ENCODE measurements at regions not wholly inside any gene's neighbourhood (a gene's known extent, or its start where the extent isn't known, plus 50 kb on each side); places are given as distances from the start of the nearest gene placed in this dataset.
A peak's percentile ranks its signal among the peaks of the same experiment; 100 is the strongest.
"Not testable (repeated sequence)": the region's sequence is repeated elsewhere in the genome, so short reads cannot be mapped to it uniquely, and the experiment has no call there.

GRCh38 chr12:68530299-68530698 lies 80.4 kb upstream of the RAP1B start:
- no peaks in the 10 kb centered on the region for H3K4me1 ChIP-seq (ENCODE audit: control insufficient read depth, insufficient read depth, low read length, poor library complexity, severe bottlenecking)
- 70 to 83% methylated on average over 1 to 2 of the region's 4 CpGs for WGBS, 2 experiments (ENCODE audit: insufficient coverage in 2 of 2)
- peaks cover 2% of the 10 kb centered on the region for H3K9me3 ChIP-seq (ENCODE audit: control insufficient read depth, low read length)
- H3K4me3 ChIP-seq (ENCODE audit: extremely low read depth, insufficient read depth, low read length, poor library complexity, severe bottlenecking) = no peak overlapping the region
- no peaks in the 10 kb centered on the region for H3K36me3 ChIP-seq (ENCODE audit: control insufficient read depth, insufficient read depth, low read length)
- no peak overlapping the region for H3K27ac ChIP-seq (ENCODE audit: low read depth, low read length, severe bottlenecking)

DNA sequence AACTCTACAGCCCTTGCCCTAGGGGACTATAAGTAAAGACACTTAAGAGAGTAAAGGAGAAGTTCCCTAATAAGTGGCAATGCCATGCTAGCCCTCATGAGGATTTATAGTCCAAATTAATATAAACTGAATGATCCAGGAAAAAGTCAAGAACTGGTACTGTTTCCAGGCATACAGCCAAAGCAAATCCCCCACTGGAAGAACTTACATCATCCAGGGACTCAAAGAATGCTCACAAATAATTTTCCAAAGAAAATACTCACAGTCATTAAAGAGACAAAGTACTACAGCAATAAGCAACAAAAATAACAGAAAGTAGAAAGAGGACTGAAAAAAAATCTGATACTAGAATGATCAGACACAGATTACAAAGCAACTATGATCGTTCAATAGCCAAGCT lies 79.7 kb upstream of the RAP1B start:
- H3K36me3 ChIP-seq (ENCODE audit: control insufficient read depth, insufficient read depth, low read length) = no peaks in the 10 kb centered on the region
- no peak overlapping the region for H3K27ac ChIP-seq (ENCODE audit: low read depth, low read length, severe bottlenecking)
- WGBS, 2 experiments (ENCODE audit: insufficient coverage in 2 of 2) = 100% methylated on average over 1 of the region's 1 CpG; no CpG with 5 or more reads in 1 of the 2 experiments
- H3K4me3 ChIP-seq (ENCODE audit: extremely low read depth, insufficient read depth, low read length, poor library complexity, severe bottlenecking) = no peak overlapping the region
- peaks cover 2% of the 10 kb centered on the region for H3K9me3 ChIP-seq (ENCODE audit: control insufficient read depth, low read length)
- H3K4me1 ChIP-seq (ENCODE audit: control insufficient read depth, insufficient read depth, low read length, poor library complexity, severe bottlenecking) = no peaks in the 10 kb centered on the region

DNA sequence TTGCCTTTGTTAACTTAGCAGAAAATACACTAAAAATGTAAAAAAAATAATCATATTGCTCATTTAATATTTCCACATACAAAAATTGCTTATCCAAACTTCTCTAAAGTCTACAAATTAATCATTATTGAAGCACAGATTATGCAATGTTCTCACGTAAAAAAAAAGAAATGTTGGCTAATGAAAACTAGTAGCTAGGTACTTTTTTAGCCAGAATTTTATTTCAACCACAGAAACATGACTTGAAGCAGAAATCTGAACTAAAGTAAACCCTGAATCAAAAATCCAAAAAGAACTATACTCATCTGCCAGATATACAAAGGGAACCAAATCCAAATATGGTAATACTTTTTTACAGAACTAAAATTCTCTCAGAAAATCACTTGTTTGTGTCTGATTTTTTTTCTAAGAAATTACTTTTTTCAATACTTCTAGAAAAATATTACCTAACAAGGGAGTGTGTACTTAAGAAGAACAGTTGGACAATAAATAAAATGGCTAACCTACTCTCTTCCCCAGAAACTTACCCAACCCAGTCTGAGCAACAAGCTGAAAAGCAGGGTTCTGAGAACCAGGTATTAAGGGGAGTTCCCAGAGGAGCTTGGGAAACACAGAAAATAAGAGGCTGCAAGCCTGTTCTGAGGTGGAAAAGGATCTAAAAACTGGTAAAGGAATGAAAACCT lies 78.4 kb upstream of the RAP1B start:
- no peak overlapping the region for H3K27ac ChIP-seq (ENCODE audit: low read depth, low read length, severe bottlenecking)

GRCh38 chr12:68532887-68533248 lies 77.8 kb upstream of the RAP1B start:
- Histone ChIP-seq H3K4me3 (ENCODE audit: extremely low read depth, insufficient read depth, low read length, poor library complexity, severe bottlenecking) (no peak overlapping the region), H3K4me1 (ENCODE audit: control insufficient read depth, insufficient read depth, low read length, poor library complexity, severe bottlenecking) (no peaks in the 10 kb centered on the region), H3K9me3 (ENCODE audit: control insufficient read depth, low read length) (peaks cover 2% of the 10 kb centered on the region), H3K36me3 (ENCODE audit: control insufficient read depth, insufficient read depth, low read length) (no peaks in the 10 kb centered on the region), H3K27ac (ENCODE audit: low read depth, low read length, severe bottlenecking) (no peak overlapping the region)
- 75% methylated on average over 1 of the region's 2 CpGs; no CpG with 5 or more reads in 1 of the 2 experiments for WGBS, 2 experiments (ENCODE audit: insufficient coverage in 2 of 2)

More for the DNA sequence above, 78.4 kb upstream of the RAP1B start:
- H3K4me3 ChIP-seq (ENCODE audit: extremely low read depth, insufficient read depth, low read length, poor library complexity, severe bottlenecking) = no peak overlapping the region
- no peaks in the 10 kb centered on the region for H3K4me1 ChIP-seq (ENCODE audit: control insufficient read depth, insufficient read depth, low read length, poor library complexity, severe bottlenecking)
- no CpG with 5 or more reads among the region's 1 CpG for WGBS, 2 experiments (ENCODE audit: insufficient coverage in 2 of 2)
- no peaks in the 10 kb centered on the region for H3K36me3 ChIP-seq (ENCODE audit: control insufficient read depth, insufficient read depth, low read length)
- peaks cover 2% of the 10 kb centered on the region for H3K9me3 ChIP-seq (ENCODE audit: control insufficient read depth, low read length)

- no peak overlapping the region for H3K4me3 ChIP-seq (ENCODE audit: extremely low read depth, insufficient read depth, low read length, poor library complexity, severe bottlenecking)
- no peaks in the 10 kb centered on the region for H3K36me3 ChIP-seq (ENCODE audit: control insufficient read depth, insufficient read depth, low read length)
- 94 to 100% methylated on average over 2 to 3 of the region's 5 CpGs for WGBS, 2 experiments (ENCODE audit: insufficient coverage in 2 of 2)
- H3K9me3 ChIP-seq (ENCODE audit: control insufficient read depth, low read length) = peaks cover 2% of the 10 kb centered on the region
- peaks cover 6% of the 10 kb centered on the region for H3K4me1 ChIP-seq (ENCODE audit: control insufficient read depth, insufficient read depth, low read length, poor library complexity, severe bottlenecking)
- H3K27ac ChIP-seq (ENCODE audit: low read depth, low read length, severe bottlenecking) = no peak overlapping the region
Measured at GRCh38 chr12:68534108-68534507, 76.6 kb upstream of the RAP1B start.

DNA sequence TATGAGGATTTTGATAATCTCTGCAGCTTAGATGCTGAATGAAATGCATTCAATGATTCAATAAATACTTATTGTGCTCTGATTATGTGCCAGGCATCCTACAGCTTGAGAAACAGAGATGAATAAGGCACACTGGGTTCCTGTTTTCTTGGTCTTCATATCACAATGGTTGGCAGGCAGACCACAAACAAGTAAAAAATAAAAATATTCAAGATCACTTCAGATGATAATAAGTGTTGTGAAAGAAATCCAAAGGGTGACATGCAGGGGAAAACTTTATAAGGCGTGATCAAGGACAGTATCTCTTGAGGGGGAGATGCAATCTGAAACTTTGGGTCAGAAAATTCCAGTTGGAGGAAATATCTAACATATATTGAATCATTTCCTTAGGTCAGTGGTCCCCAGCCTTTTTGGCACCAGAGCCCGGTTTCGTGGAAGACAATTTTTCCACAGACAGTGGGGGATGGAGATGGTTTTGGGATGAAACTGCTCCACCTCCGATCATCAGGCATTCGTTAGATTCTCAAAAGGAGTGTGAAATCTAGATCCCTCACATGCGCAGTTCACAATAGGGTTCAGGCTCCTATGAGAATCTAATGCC lies 73.7 kb upstream of the RAP1B start:
- 80 to 86% methylated on average over 5 of the region's 6 CpGs for WGBS, 2 experiments (ENCODE audit: insufficient coverage in 2 of 2)
- Histone ChIP-seq H3K9me3 (ENCODE audit: control insufficient read depth, low read length) (peaks cover 2% of the 10 kb centered on the region), H3K4me1 (ENCODE audit: control insufficient read depth, insufficient read depth, low read length, poor library complexity, severe bottlenecking) (peaks cover 6% of the 10 kb centered on the region), H3K27ac (ENCODE audit: low read depth, low read length, severe bottlenecking) (no peak overlapping the region), H3K4me3 (ENCODE audit: extremely low read depth, insufficient read depth, low read length, poor library complexity, severe bottlenecking) (no peak overlapping the region), H3K36me3 (ENCODE audit: control insufficient read depth, insufficient read depth, low read length) (no peaks in the 10 kb centered on the region)

DNA sequence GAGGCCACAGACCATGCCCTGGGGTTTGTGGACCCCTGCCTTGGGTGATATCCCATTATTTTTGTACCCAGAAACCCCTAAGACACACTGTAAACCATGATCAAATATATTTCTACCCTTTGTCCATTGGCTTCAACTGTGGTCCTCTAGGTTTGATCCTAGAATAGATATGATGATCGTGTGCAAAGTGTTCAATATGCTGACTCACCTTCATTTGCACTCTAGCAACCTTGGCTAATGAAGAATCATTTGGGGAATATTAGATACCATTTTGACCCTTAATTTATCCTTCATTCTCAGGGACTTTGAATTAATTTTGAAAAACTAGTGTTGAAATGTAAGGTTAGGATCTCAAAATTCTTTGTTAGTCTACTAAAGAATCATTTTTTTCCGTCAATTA lies 73.1 kb upstream of the RAP1B start:
- no peak overlapping the region for H3K27ac ChIP-seq (ENCODE audit: low read depth, low read length, severe bottlenecking)
- no peaks in the 10 kb centered on the region for H3K36me3 ChIP-seq (ENCODE audit: control insufficient read depth, insufficient read depth, low read length)
- 100% methylated on average over 1 of the region's 2 CpGs for WGBS, 2 experiments (ENCODE audit: insufficient coverage in 2 of 2)
- no peak overlapping the region for H3K4me3 ChIP-seq (ENCODE audit: extremely low read depth, insufficient read depth, low read length, poor library complexity, severe bottlenecking)
- H3K4me1 ChIP-seq (ENCODE audit: control insufficient read depth, insufficient read depth, low read length, poor library complexity, severe bottlenecking) = peaks cover 6% of the 10 kb centered on the region
- peaks cover 2% of the 10 kb centered on the region for H3K9me3 ChIP-seq (ENCODE audit: control insufficient read depth, low read length)

- peaks cover 6% of the 10 kb centered on the region for H3K4me1 ChIP-seq (ENCODE audit: control insufficient read depth, insufficient read depth, low read length, poor library complexity, severe bottlenecking)
- no peaks in the 10 kb centered on the region for H3K9me3 ChIP-seq (ENCODE audit: control insufficient read depth, low read length)
- 20 to 48% methylated on average over 3 to 4 of the region's 11 CpGs for WGBS, 2 experiments (ENCODE audit: insufficient coverage in 2 of 2)
- no peaks in the 10 kb centered on the region for H3K36me3 ChIP-seq (ENCODE audit: control insufficient read depth, insufficient read depth, low read length)
- H3K27ac ChIP-seq (ENCODE audit: low read depth, low read length, severe bottlenecking) = peak overlapping the region; percentile 65
- no peak overlapping the region for H3K4me3 ChIP-seq (ENCODE audit: extremely low read depth, insufficient read depth, low read length, poor library complexity, severe bottlenecking)
Measured at GRCh38 chr12:68538726-68539614, 71.7 kb upstream of the RAP1B start.

DNA sequence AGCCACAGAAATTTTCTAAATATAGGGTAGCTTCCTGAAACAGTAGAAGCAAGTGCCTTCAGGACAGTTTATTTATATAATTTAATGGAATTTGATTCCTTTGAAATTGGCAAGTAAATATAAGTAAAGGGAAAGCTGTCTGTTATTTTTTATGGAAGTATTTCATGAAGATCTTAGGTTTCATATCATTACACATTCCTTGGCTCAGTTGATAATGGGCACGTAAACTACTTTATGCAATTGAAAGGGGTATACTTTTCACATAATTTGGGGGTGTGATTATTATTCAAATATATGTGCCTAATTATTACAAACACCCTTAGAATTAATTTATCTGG lies 71.1 kb upstream of the RAP1B start:
- no peaks in the 10 kb centered on the region for H3K9me3 ChIP-seq (ENCODE audit: control insufficient read depth, low read length)
- no peak overlapping the region for H3K4me3 ChIP-seq (ENCODE audit: extremely low read depth, insufficient read depth, low read length, poor library complexity, severe bottlenecking)
- peaks cover 6% of the 10 kb centered on the region for H3K4me1 ChIP-seq (ENCODE audit: control insufficient read depth, insufficient read depth, low read length, poor library complexity, severe bottlenecking)
- H3K27ac ChIP-seq (ENCODE audit: low read depth, low read length, severe bottlenecking) = no peak overlapping the region
- H3K36me3 ChIP-seq (ENCODE audit: control insufficient read depth, insufficient read depth, low read length) = no peaks in the 10 kb centered on the region
- WGBS, 2 experiments (ENCODE audit: insufficient coverage in 2 of 2) = no CpG with 5 or more reads among the region's 1 CpG

GRCh38 chr12:68540768-68541167 lies 69.9 kb upstream of the RAP1B start:
- H3K36me3 ChIP-seq (ENCODE audit: control insufficient read depth, insufficient read depth, low read length); H3K4me1 ChIP-seq (ENCODE audit: control insufficient read depth, insufficient read depth, low read length, poor library complexity, severe bottlenecking); H3K27ac ChIP-seq (ENCODE audit: low read depth, low read length, severe bottlenecking); H3K4me3 ChIP-seq (ENCODE audit: extremely low read depth, insufficient read depth, low read length, poor library complexity, severe bottlenecking); H3K9me3 ChIP-seq (ENCODE audit: control insufficient read depth, low read length): not testable (repeated sequence)
- WGBS, 2 experiments (ENCODE audit: insufficient coverage in 2 of 2) = 85 to 92% methylated on average over 4 to 5 of the region's 5 CpGs

DNA sequence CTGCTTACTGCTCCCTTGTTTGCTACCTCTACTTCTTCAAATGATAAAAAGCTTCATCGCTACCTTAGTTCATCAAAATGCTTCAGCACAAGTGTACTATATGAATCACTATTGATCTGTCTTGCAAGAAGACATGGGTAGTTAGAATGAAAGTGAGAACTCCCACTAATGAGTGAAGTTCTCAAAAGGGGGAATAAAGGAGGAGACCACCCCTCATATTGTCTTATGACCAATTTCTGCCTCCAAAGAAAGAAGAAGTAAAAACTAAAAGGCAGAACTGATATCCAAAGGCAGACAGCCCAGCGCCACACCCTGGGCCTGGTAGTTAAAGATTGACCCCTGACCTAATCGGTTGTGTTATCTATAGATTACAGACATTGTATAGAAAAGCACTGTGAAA lies 63.4 kb upstream of the RAP1B start:
- H3K4me1 ChIP-seq (ENCODE audit: control insufficient read depth, insufficient read depth, low read length, poor library complexity, severe bottlenecking); H3K9me3 ChIP-seq (ENCODE audit: control insufficient read depth, low read length); H3K27ac ChIP-seq (ENCODE audit: low read depth, low read length, severe bottlenecking); H3K4me3 ChIP-seq (ENCODE audit: extremely low read depth, insufficient read depth, low read length, poor library complexity, severe bottlenecking); H3K36me3 ChIP-seq (ENCODE audit: control insufficient read depth, insufficient read depth, low read length): not testable (repeated sequence)
- WGBS, 2 experiments (ENCODE audit: insufficient coverage in 2 of 2) = 100% methylated on average over 1 of the region's 3 CpGs
